ENCODE measurements at regions not wholly inside any gene's neighbourhood (a gene's known extent, or its start where the extent isn't known, plus 50 kb on each side); places are given as distances from the start of the nearest gene placed in this dataset.

DNA sequence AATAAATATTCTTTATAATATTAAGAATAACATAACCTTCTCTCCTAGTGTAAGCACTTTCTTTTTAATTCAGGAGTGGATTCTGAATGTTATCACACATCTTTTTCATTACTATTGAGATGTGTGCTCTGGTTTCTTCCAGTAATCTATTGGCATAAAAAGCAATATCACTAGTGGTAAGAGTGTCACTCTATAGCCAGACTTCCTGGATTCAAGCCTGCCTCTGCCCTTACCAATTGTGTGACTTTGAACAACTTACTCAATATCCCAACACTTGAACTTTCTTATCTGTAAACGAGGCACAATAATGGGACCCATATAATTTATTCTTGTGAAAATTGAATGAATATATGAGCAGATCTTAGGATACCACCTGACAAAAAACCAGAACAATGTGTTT is 71.0 kb downstream of the SEM1 start:
- H3K27me3 ChIP-seq, result no peaks in the 10 kb centered on the region
- H3K4me3 ChIP-seq, result no peak overlapping the region
- H3K27ac ChIP-seq, result no peak overlapping the region
- H3K9me3 ChIP-seq, result no peaks in the 10 kb centered on the region
- H3K4me1 ChIP-seq, result no peaks in the 10 kb centered on the region
- H3K36me3 ChIP-seq, result no peaks in the 10 kb centered on the region
- TF ChIP-seq POLR2A (IDR thresholded peaks at IDR 0.05) (no peak), CTCF (IDR thresholded peaks at IDR 0.05) (no peak)
- no peak for DNase-seq

GRCh38 chr7:96637522-96637921 is 72.1 kb downstream of the SEM1 start:
- H3K4me1 ChIP-seq, result no peaks in the 10 kb centered on the region
- no peaks in the 10 kb centered on the region for H3K27me3 ChIP-seq
- H3K4me3 ChIP-seq, result no peak overlapping the region
- no peak for DNase-seq
- H3K9me3 ChIP-seq, result no peaks in the 10 kb centered on the region
- no peaks in the 10 kb centered on the region for H3K36me3 ChIP-seq
- TF ChIP-seq CTCF (IDR thresholded peaks at IDR 0.05) (no peak), POLR2A (IDR thresholded peaks at IDR 0.05) (no peak)
- no peak overlapping the region for H3K27ac ChIP-seq

- H3K36me3 ChIP-seq, result no peaks in the 10 kb centered on the region
- H3K4me3 ChIP-seq, result no peak overlapping the region
- DNase-seq, result no peak
- TF ChIP-seq CTCF (IDR thresholded peaks at IDR 0.05), result no peak
- no peak for TF ChIP-seq POLR2A (IDR thresholded peaks at IDR 0.05)
- H3K27ac ChIP-seq, result no peak overlapping the region
- H3K9me3 ChIP-seq, result no peaks in the 10 kb centered on the region
- H3K4me1 ChIP-seq, result no peaks in the 10 kb centered on the region
- no peaks in the 10 kb centered on the region for H3K27me3 ChIP-seq
Measured at GRCh38 chr7:96636979-96637378, 72.7 kb downstream of the SEM1 start.

- H3K36me3 ChIP-seq, result no peaks in the 10 kb centered on the region
- TF ChIP-seq POLR2A (IDR thresholded peaks at IDR 0.05), result no peak
- TF ChIP-seq CTCF (IDR thresholded peaks at IDR 0.05), result no peak
- no peaks in the 10 kb centered on the region for H3K9me3 ChIP-seq
- no peaks in the 10 kb centered on the region for H3K27me3 ChIP-seq
- H3K27ac ChIP-seq, result no peak overlapping the region
- H3K4me3 ChIP-seq, result no peak overlapping the region
- no peak for DNase-seq
- no peaks in the 10 kb centered on the region for H3K4me1 ChIP-seq
Measured at GRCh38 chr7:96636342-96636860, 73.2 kb downstream of the SEM1 start.

GRCh38 chr7:96629884-96630283 is 79.8 kb downstream of the SEM1 start:
- Histone ChIP-seq H3K27ac (no peak overlapping the region), H3K9me3 (no peaks in the 10 kb centered on the region), H3K4me3 (no peak overlapping the region), H3K4me1 (no peaks in the 10 kb centered on the region), H3K36me3 (no peaks in the 10 kb centered on the region), H3K27me3 (no peaks in the 10 kb centered on the region)
- no peak for DNase-seq
- TF ChIP-seq POLR2A (IDR thresholded peaks at IDR 0.05), result no peak
- no peak for TF ChIP-seq CTCF (IDR thresholded peaks at IDR 0.05)

DNA sequence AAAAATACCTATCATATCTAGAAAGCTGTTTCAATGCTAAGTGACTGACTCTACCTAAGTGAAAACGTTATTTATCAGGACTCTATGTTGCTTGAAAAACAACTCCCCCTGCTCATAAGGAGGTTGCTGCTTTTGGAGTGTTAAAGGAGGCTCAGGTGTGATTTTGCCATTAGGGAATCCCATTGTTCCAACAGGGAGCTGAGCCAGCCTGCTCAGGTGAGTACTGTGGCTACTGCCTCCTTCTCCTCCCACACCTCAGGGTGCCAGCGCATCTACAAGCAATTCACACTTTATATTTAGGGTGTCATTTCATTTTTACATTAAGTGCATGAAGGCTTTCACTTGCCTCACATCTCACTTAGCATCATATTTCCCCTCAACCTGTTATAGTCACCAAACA is 84.7 kb downstream of the SEM1 start:
- Histone ChIP-seq H3K27ac (no peak overlapping the region), H3K4me3 (no peak overlapping the region), H3K27me3 (no peaks in the 10 kb centered on the region), H3K36me3 (no peaks in the 10 kb centered on the region), H3K9me3 (peaks cover 0 to 2% (median 0%) of the 10 kb centered on the region in 4 donors), H3K4me1 (no peaks in the 10 kb centered on the region)
- TF ChIP-seq CTCF (IDR thresholded peaks at IDR 0.05) (no peak), POLR2A (IDR thresholded peaks at IDR 0.05) (no peak)
- DNase-seq, result no peak

Measured in Peyer's patch (tissue), 4 donors.